Fibroblast of peridontal ligament (primary cell): ENCODE measurements at regions not wholly inside any gene's neighbourhood (a gene's known extent, or its start where the extent isn't known, plus 50 kb on each side); places are given as distances from the start of the nearest gene placed in this dataset.
A peak's percentile ranks its signal among the peaks of the same experiment; 100 is the strongest.
"Not testable (repeated sequence)": the region's sequence is repeated elsewhere in the genome, so short reads cannot be mapped to it uniquely, and the experiment has no call there.

Experiments used
- DNase-seq: peaks from one replicate; pipeline ENCODE4 v3.0.0-alpha.2; 2010; ENCODE audit errors: extremely low read depth

DNA sequence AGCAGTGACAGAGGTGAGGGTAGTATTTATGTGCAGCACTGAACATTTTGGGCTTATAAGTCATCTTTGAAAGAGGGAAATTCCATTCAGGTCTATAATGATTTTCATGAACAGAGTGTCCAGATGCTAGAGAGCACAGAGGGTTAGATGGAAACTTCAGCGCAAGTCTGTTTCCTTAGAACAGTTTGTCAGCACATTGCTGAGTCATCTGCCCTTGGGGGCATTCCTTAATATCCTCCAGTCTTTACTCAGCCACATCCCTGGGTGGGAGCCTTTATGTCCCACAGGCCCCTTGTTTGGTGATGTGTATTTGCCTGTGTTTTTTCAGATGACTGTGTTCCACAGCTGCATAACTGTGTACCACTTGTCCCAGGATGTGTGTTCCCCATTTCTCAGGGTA is 138.5 kb upstream of the S1PR3 start:
- peak; percentile 88 for DNase-seq

DNA sequence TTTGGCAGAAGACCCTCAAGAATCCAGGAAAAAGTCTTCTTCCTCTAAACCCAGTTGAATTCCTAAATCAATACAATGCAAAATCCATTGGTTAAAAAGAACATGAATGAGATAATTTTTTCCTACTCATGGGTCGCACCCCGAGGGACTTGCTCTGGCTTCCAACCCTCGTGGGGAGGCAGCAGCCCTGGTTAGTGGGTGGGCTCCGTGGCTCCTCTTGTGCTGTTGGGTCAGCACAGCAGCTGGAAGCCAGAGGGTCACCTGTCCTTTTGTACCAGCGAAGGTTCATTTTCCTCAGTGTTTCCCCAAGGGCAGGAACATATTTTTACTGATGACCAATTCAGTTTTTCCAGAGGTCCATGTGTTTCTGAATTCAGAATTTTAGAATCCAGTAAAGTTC is 120.6 kb upstream of the S1PR3 start:
- DNase-seq: no peak

DNA sequence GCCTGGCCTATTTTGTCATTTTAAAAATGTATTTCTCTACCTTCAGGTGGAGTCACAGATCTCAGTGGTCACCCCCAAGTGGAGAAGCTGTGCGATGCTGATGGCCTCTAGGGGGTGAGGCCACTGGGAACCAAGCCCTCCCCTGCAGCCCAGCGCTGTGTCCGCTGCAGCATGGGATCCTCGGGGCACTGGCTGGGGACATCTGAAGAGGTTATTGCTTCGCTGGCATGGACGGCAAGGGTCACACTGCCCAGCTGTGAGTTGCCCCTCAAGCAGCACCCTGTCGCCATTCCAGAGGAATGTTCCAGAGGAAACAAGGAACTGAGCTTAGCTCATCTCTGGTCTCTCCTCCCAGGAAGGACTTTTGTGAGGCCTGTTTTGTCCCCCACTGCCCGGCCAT is 119.6 kb upstream of the S1PR3 start:
- no peak for DNase-seq

DNA sequence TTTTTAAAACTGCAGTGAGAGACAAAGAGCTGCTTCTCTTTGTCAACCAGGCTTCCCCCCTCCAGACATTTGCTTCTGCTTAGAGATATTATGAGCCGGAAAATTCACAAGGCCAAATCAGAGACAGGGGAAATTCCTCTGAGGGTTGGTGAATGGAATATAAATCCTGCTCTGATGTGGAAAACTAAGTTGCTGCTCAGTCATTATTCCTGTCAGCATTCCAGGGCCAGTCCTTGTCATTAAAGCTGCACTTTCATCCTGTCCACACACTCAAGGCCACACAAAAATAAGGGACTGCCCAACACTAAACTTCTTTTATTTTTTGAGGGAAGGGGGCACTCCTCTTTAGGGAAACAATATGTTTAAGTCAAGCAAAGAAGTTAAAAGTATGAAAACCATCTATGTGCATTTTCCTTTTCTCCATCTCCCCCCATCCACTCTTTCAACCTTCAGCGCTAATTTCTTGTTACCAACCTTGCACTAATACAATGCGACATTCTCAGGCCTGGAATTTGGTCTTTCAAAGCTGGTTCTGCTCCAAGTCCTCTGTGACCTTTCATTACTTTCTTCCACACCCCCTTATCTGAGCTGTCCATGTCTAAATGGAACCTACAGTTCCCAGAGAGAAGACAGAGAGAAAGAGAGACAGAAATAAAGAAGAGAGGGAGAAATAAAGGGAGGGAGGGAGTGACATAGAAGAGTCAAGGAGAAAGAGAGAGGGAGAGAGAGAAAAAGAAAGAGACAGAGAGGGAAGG is 118.9 kb upstream of the S1PR3 start:
- peak; percentile 15 for DNase-seq

DNA sequence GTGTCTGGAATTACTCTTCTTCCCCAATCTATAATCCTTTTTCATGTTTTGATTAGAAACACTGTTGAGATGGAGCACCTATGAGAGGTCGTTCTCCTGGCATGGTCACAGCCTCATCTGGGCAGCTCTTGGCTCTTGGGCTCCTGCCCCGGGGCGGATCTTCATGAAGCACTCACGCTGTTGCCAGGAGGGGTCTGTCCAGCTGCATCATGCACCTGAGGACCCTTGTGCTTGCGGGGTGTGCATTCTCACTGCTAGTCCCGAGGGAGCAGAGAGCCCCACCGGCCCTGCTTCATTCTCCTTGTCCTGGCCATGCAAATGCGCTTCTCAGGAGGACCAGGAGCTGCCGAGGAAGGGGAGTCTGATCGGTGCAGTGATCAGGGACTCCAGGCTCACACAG is 117.6 kb upstream of the S1PR3 start:
- DNase-seq: no peak

DNA sequence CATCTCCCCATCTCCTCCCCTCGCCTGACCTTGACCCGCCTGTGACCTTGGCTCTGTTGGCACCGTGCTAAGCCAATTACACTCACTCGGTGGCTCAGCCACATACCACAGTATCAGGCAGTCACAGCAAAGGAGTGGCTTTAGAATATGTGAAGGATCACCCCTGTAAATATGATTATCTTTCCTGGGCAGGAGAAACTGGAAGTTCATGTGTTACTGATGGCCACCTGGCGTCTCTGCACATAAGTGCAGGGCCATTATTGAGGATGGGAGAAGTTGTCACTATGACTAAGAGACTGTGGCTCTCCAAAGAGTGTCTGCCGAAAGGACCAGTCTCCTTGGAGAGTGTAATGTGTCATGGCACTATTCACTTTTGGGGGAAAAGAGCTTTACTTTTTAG is 116.9 kb upstream of the S1PR3 start:
- peak; percentile 23 for DNase-seq

DNA sequence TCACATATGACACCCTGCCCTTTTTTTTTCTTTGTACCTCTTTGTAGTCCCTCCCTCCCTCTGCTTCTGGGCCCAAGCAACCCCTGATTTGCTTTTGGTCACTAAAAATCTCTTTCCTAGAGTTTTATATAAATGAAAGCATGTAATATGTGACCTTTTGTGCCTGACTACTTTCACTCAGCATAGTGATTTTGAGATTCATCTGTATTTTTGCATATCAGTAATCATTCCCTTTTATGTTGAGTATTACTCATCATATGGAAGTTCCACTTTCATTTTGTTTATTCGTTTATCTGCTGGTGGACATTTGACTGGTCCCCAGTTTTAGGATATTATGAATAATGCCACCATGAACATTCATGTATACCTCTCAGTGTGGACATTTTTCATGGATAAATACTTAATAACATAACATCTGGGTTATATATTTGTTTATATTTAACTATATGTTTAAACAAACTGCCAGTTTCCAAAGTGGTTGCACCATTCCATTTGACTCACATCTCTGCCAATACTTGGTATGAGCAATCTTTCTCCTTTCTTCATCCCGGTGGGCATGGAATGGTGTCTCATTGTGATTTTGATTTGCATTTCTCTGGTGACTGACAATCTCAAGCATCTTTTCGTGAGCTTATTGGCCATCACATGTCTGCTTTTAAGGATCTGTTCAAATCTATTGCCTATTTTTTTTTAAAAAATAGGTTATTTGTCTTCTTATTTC is 115.7 kb upstream of the S1PR3 start:
- DNase-seq: no peak

DNA sequence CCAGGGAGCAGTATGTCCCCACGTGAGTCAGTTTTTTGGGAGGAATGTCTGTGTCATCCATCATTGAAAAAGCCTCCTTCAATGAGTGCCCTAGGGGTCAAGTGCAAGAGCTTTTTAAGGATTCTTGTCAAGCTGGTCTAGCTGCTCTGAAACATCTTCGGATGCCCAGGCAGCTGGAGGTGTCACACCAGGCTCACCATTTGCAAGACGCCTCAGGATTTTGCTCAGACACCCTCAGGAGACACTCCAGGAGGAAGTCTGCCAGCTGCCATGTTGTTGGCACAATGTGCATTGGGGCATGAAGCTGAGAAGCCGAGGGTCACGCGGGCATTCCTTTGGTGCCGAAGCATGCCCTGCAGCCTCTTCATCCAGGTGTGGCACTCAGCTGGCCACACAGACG is 111.1 kb upstream of the S1PR3 start:
- no peak for DNase-seq

DNA sequence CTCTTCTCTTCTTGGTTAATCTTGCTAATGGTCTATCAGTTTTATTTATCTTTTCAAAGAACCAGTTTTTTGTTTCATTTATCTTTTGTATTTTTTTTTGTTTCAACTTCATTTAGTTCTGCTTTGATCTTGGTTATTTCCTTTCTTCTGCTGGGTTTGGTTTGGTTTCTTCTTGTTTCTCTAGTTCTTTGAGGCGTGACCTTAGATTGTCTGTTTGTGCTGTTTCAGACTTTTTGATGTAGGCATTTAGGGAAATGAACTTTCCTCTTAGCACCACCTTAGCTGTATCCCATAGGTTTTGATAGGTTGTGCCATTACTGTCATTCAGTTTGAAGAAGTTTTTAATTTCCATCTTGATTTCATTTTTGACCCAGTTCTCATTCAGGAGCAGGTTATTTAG is 107.0 kb upstream of the S1PR3 start:
- not testable (repeated sequence) for DNase-seq

DNA sequence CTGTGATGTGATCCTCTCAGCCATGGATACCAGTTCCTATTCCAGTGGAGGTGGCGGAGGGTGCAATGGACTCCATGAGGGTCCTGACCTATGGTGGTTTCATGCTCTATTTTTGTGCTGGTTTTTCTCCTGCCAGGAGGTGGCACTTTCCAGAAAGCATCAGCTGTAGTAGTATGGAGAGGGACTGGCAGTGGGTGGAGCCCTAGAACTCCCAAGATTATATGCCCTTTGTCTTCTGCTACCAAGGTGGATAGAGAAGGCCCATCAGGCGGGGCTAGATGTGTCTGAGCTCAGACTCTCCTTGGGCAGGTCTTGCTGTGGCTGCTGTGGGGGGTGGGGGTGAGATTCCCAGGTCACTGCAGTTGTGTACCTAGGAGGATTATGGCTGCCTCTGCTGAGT is 104.5 kb upstream of the S1PR3 start:
- DNase-seq: not testable (repeated sequence)

DNA sequence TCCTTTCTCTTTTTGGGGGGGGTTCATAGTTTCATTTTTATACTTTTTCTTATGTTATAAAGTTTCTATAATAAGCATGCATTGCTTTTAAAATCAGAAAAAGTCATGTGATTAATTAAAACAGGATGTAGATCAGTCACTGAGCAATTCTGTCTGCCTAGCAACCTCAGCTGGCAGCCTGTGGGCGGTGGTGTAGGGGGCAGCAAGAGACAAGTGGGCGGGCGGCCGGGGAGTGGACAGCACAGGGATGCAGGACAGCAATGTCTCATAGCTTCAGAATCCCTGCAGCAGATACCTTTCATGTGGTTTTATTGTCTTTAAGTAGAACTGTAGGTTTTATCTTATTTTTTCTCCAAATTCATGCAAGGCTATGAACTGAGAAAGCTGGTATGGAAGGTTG is 101.9 kb upstream of the S1PR3 start:
- DNase-seq: no peak

DNA sequence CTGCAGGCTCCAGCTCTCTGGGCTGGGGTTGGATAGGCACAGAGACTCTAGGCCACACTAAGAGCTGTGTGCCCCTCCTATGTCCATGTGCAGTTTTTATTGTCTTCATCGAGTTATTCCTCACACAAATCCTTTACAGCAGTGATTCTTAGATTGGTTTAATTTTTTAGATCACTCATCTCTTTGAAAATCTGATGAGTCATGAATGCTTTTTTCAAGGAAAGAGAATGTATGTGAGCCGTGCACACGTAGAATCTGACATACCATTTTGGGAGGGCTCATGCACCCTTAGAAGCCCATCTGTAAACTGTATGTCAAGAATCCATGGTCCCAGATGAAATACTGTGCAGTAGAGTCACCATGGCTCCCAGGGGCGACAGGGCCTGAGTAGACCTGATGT is 100.7 kb upstream of the S1PR3 start:
- DNase-seq: no peak

DNA sequence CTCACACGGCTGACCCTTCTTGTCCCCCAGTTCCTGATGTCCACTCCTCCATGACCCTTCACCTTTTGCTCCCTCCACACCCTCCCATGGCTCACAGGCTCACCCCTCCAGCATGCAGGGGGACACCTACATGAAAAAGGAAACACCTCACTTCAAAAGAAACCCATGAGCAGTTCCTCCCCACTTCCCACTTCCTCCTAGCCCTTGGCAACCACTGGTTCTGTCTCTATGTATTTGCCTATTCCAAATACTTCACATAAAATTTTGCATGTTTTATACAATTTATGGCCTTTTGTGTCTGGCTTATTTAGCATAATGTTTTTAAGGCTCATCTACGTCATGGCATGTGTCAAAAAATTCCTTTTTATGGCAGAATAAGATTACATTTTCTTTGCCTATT is 100.2 kb upstream of the S1PR3 start:
- DNase-seq: no peak

DNA sequence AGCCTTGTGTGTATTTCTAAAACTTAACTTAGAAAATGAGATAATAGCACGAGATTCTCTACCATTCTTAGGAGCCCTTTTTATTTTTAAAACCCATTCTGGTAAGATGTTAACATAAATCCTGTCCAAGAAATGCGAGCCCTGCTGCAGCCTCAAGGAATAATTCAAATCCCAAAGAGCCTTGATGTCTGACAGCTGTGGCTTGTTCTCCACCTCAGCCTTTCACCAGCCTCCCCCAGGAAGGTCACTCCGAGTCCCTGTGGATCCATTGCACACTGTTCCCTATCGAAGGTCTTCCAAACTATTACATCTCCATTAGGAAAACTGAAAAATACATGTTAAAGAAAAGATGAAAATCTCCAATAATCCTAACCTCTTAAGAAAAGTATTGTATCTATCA is 98.5 kb upstream of the S1PR3 start:
- no peak for DNase-seq

DNA sequence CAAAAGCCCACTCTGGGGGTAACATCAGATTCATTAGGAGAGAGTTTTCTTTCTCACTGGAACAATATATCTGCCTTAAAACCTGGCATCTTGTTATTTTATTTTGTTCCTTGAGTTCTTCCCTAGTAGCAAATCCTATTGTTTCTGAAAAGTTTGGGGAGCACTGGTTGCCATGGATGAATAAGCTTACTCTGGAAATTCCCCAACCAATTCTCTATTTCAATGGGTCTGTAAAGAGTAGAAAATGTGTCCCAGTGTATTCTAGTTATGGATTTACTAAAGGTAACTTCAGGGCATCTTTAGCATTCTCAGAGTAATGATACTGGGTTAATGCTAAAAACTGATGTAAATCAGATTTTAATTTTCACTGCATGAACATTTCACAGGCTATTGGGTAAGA is 94.2 kb upstream of the S1PR3 start:
- no peak for DNase-seq

DNA sequence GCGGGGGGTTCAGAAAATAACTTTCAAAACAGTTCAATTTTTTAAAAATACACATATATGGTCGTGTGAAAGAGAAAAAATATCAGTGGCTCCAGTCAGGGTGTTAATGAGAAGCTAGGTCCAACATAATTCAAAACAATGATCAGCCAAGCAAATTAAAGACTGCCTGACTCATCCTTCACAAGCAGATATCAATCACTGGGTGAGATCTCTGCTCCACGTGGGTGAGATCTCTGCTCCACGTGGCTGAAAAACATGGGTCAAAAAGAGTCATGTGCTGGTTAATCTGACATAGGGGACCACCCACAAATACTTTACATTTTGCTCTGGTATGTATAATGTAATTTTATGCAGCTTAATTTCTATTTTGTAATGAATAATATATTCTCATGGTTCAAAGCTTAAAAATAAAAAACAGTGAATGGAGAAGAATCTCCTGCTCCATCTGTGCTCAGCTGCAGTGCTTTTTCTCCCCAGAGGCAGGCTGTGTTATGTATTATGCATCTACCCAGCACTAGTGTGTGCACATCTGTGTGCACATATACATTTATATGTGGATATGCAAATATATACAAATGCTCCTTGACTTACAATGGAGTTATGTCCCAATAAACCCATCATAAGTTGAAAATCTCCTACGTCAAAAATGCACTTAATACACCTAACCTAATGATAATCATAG is 93.1 kb upstream of the S1PR3 start:
- no peak for DNase-seq

DNA sequence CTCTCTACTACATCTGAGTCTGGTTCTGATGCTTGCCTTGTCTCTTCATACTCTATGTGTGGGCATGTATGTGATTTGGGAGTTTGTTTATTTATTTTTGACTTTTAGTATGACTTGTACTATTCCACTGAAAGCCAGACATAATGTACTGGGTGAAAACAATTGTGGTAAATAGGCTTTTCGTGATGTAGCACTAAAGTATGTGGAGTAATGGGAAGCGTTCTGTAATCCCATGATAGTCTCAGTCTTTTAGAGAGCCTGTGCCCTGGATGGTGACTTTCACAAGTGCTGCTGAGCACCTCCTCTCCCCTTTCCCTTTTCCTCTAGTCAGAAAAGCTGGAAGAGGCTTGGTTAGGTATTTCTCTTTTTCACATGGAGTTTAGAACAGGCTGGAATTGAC is 85.8 kb upstream of the S1PR3 start:
- peak; percentile 24 for DNase-seq

DNA sequence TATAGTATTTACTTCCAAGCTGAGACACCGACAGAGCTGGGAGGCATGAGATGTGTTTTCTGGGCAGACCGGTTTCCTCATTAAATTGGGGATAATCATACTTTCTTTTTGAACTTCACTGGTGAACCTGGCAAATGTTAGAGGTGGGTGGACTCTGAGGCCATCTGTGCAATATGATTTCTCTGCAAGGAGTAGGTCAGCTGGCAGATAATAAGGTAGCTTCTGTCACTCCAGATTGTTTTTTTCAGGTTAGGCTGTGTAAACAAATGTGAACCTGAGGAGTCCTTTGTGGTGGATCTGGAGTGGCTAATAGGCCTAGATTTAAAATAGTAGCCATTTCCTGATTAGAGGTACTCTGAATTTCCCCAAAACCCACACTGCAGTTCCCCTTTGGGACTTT is 75.4 kb upstream of the S1PR3 start:
- no peak for DNase-seq

DNA sequence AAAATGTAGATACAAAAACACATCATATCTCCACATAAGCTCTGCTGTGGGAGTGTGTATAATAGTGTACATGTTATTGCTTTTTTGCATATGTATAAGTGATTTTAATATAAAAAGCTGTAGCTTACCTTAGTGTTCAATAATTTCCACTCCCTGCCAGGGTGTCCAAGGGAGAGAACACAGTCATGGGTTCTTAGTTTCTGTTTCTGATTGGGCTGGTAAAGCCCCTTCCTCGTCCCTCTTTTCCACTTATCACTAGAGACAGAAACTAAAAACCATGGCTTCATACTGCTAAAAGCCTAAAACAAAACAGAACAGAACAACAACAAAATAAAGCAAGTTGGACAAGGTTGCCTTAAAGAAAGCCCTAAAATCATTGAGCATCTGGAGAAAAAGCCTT is 74.4 kb upstream of the S1PR3 start:
- no peak for DNase-seq

DNA sequence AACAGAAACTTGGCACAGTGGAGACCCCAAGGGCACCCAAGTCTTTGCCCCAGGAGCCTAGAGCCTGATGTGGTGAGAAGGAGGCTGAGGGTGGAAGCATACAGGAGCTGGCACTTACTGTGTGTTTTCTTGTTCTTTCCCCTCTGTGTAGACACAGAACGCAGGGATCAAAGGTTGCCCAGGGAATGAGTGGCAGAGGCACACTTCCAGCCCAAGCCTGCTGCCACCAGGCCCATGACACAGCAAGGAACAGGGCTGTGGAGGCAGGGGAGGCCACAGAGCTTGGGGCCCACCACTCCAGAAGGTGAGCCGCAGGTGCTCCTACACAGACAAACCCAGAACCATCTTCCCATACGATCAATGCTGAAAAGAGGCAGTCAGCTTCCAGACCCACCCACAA is 73.9 kb upstream of the S1PR3 start:
- DNase-seq: no peak

DNA sequence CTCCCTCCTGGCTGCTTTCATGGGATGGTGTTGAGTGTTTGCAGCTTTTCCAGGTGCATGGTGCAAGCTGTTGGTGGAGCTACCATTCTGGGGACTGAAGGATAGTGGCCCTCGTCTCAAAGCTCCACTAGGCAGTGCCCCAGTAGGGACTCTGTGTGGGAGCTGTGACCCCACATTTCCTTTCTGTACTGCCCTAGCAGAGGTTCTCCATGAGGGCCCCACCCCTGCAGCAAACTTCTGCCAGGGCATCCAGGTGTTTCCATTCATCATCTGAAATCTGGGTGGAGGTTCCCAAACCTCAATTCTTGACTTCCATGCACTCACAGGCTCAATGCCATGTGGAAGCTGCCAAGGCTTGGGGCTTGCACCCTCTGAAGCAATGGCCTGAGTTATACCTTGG is 72.7 kb upstream of the S1PR3 start:
- not testable (repeated sequence) for DNase-seq

DNA sequence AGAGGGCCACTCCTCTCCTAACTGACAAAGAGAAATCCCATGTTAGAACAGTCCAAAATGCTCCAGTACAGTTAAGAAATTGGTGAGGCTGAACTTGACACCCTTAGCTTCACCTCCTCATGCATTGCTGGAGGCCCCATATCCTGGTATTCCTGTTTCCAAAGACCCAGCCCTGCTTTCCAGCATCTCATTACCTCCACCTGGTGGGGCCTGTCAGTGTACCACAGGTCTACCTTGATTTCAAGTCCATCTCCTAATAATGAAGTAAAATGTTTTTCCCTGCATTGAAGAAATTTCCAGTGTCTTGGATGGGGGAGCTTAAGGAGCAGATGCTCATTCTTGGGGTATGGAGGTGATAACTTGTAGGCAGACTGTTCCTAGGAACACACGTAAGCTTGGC is 70.6 kb upstream of the S1PR3 start:
- no peak for DNase-seq

DNA sequence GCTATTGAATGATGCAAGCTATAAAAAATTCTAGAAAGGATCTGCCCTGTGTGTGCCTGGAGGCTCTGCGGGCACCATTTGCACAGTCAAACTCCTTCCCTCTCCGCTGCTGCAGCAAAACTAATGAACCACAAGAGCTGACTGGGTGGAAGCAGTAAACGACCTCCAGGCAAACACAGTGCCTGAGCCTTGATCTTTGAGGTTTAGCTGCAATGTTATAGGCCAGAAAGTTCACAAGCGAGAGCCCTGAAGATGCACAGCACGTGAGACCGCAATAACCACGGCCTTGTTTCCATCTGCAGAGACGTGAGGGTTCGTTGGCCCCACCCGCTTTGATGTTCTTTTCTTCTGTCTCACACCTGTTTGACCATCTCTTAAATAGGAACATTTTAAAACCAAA is 69.2 kb upstream of the S1PR3 start:
- DNase-seq: no peak
